ENCODE measurements at regions not wholly inside any gene's neighbourhood (a gene's known extent, or its start where the extent isn't known, plus 50 kb on each side); places are given as distances from the start of the nearest gene placed in this dataset.

DNA sequence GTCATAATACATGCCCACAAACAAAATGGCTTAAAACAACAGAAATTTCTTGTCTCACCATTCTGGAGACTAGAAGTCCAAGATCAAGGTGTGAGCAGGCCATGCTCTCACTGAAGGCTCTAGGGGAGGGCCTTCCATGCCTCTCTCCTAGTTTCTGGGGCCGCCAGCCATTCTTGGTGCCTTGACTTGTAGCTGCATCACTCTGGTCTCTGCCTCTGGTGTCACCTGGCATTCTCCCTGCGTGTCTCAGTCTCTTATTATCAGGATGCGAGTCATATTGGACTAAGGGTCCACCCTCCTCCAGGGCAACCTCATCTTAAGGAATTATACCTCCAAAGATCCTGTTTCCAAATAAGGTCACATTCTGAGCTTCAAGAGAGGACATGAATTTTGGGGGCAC is 76.1 kb downstream of the KCNF1 start:
- TF ChIP-seq EZH2phosphoT487 (IDR thresholded peaks at IDR 0.05; ENCODE audit: unreplicated experiment): no peak
- TF ChIP-seq NANOG (IDR thresholded peaks at IDR 0.05; ENCODE audit: borderline replicate concordance): no peak
- TF ChIP-seq CTCF (conservative IDR thresholded peaks at IDR 0.05; ENCODE audit: low read depth in 2 of 2): no peak
- no peak for TF ChIP-seq EZH2 (IDR thresholded peaks at IDR 0.05; ENCODE audit: low read depth, unreplicated experiment)
- TF ChIP-seq, protein P1, sequence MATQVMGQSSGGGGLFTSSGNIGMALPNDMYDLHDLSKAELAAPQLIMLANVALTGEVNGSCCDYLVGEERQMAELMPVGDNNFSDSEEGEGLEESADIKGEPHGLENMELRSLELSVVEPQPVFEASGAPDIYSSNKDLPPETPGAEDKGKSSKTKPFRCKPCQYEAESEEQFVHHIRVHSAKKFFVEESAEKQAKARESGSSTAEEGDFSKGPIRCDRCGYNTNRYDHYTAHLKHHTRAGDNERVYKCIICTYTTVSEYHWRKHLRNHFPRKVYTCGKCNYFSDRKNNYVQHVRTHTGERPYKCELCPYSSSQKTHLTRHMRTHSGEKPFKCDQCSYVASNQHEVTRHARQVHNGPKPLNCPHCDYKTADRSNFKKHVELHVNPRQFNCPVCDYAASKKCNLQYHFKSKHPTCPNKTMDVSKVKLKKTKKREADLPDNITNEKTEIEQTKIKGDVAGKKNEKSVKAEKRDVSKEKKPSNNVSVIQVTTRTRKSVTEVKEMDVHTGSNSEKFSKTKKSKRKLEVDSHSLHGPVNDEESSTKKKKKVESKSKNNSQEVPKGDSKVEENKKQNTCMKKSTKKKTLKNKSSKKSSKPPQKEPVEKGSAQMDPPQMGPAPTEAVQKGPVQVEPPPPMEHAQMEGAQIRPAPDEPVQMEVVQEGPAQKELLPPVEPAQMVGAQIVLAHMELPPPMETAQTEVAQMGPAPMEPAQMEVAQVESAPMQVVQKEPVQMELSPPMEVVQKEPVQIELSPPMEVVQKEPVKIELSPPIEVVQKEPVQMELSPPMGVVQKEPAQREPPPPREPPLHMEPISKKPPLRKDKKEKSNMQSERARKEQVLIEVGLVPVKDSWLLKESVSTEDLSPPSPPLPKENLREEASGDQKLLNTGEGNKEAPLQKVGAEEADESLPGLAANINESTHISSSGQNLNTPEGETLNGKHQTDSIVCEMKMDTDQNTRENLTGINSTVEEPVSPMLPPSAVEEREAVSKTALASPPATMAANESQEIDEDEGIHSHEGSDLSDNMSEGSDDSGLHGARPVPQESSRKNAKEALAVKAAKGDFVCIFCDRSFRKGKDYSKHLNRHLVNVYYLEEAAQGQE (IDR thresholded peaks at IDR 0.05; ENCODE audit: unreplicated experiment): no peak
- no peak for TF ChIP-seq ZNF331 (CRISPR knock-in tag; IDR thresholded peaks at IDR 0.05; ENCODE audit: low read depth)
- no peak for TF ChIP-seq POLR2AphosphoS5 (IDR thresholded peaks at IDR 0.05; ENCODE audit: low read depth)
- TF ChIP-seq, protein P2, sequence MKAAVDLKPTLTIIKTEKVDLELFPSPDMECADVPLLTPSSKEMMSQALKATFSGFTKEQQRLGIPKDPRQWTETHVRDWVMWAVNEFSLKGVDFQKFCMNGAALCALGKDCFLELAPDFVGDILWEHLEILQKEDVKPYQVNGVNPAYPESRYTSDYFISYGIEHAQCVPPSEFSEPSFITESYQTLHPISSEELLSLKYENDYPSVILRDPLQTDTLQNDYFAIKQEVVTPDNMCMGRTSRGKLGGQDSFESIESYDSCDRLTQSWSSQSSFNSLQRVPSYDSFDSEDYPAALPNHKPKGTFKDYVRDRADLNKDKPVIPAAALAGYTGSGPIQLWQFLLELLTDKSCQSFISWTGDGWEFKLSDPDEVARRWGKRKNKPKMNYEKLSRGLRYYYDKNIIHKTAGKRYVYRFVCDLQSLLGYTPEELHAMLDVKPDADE (IDR thresholded peaks at IDR 0.05): no peak

Measured in GM23338 (cell line).